ENCODE measurements at regions not wholly inside any gene's neighbourhood (a gene's known extent, or its start where the extent isn't known, plus 50 kb on each side); places are given as distances from the start of the nearest gene placed in this dataset.

- DNase-seq (ENCODE audit: low read depth in 2 of 2) = no peak
Observed at GRCh38 chr13:61795580-61795979, 379.9 kb upstream of the PCDH20 start.

GRCh38 chr13:61779456-61779855 lies 363.8 kb upstream of the PCDH20 start:
- DNase-seq (ENCODE audit: low read depth in 2 of 2) = no peak

- DNase-seq (ENCODE audit: low read depth in 2 of 2) = no peak
Observed at GRCh38 chr13:61778531-61778930, 362.9 kb upstream of the PCDH20 start.

- DNase-seq (ENCODE audit: low read depth in 2 of 2) = no peak
Observed at GRCh38 chr13:61777899-61778298, 362.2 kb upstream of the PCDH20 start.

- no peak for DNase-seq (ENCODE audit: low read depth in 2 of 2)
Observed at GRCh38 chr13:61777271-61777670, 361.6 kb upstream of the PCDH20 start.

GRCh38 chr13:61774903-61775302 lies 359.3 kb upstream of the PCDH20 start:
- DNase-seq (ENCODE audit: low read depth in 2 of 2) = no peak

GRCh38 chr13:61770681-61771080 lies 355.0 kb upstream of the PCDH20 start:
- no peak for DNase-seq (ENCODE audit: low read depth in 2 of 2)

GRCh38 chr13:61768175-61768574 lies 352.5 kb upstream of the PCDH20 start:
- no peak for DNase-seq (ENCODE audit: low read depth in 2 of 2)

- no peak for DNase-seq (ENCODE audit: low read depth in 2 of 2)
Observed at GRCh38 chr13:61766667-61767058, 351.0 kb upstream of the PCDH20 start.

- DNase-seq (ENCODE audit: low read depth in 2 of 2) = no peak
Observed at GRCh38 chr13:61765940-61766666, 350.5 kb upstream of the PCDH20 start.

- DNase-seq (ENCODE audit: low read depth in 2 of 2) = no peak
Observed at GRCh38 chr13:61765181-61765742, 349.6 kb upstream of the PCDH20 start.

- DNase-seq (ENCODE audit: low read depth in 2 of 2) = no peak
Observed at GRCh38 chr13:61761690-61762089, 346.0 kb upstream of the PCDH20 start.

GRCh38 chr13:61760102-61760501 lies 344.5 kb upstream of the PCDH20 start:
- no peak for DNase-seq (ENCODE audit: low read depth in 2 of 2)

GRCh38 chr13:61756031-61756430 lies 340.4 kb upstream of the PCDH20 start:
- DNase-seq (ENCODE audit: low read depth in 2 of 2) = no peak

GRCh38 chr13:61751039-61751438 lies 335.4 kb upstream of the PCDH20 start:
- DNase-seq (ENCODE audit: low read depth in 2 of 2) = no peak

GRCh38 chr13:61738236-61738750 lies 322.6 kb upstream of the PCDH20 start:
- DNase-seq (ENCODE audit: low read depth in 2 of 2) = no peak

GRCh38 chr13:61734683-61735082 lies 319.0 kb upstream of the PCDH20 start:
- no peak for DNase-seq (ENCODE audit: low read depth in 2 of 2)

- DNase-seq (ENCODE audit: low read depth in 2 of 2) = peak; percentile 62 to 64
Observed at GRCh38 chr13:61728471-61728870, 312.8 kb upstream of the PCDH20 start.

- DNase-seq (ENCODE audit: low read depth in 2 of 2) = peak; percentile 45 to 54
Observed at GRCh38 chr13:61727767-61728166, 312.1 kb upstream of the PCDH20 start.

- DNase-seq (ENCODE audit: low read depth in 2 of 2) = no peak
Observed at GRCh38 chr13:61725806-61726205, 310.2 kb upstream of the PCDH20 start.

GRCh38 chr13:61722119-61722518 lies 306.5 kb upstream of the PCDH20 start:
- no peak for DNase-seq (ENCODE audit: low read depth in 2 of 2)

GRCh38 chr13:61712621-61713020 lies 297.0 kb upstream of the PCDH20 start:
- DNase-seq (ENCODE audit: low read depth in 2 of 2) = no peak

- DNase-seq (ENCODE audit: low read depth in 2 of 2) = no peak
Observed at GRCh38 chr13:61709258-61709657, 293.6 kb upstream of the PCDH20 start.

GRCh38 chr13:61706899-61707298 lies 291.2 kb upstream of the PCDH20 start:
- DNase-seq (ENCODE audit: low read depth in 2 of 2) = no peak

Data from fibroblast of skin of left quadriceps (primary cell).